SK-N-SH treated with all-trans-retinoic acid at 6 μM for 48 hours (cell line): ENCODE measurements at regions not wholly inside any gene's neighbourhood (a gene's known extent, or its start where the extent isn't known, plus 50 kb on each side); places are given as distances from the start of the nearest gene placed in this dataset.

Experiments used
- ATAC-seq: fragments of 200-7000 bp; cut with Tn5 transposase; 3 replicates; pipeline ENCODE4 v1.9.1; 2020; ENCODE audit warnings: mild to moderate bottlenecking, moderate library complexity
- ARNTL ChIP-seq: fragments of 450-650 bp; formaldehyde crosslinking; IDR thresholded peaks from 2 replicates; pipeline ENCODE4 v1.5.0; 2020; ENCODE audit warnings: low read depth, mild to moderate bottlenecking, moderate library complexity, borderline replicate concordance
- BACH2 ChIP-seq: fragments of 250-450 bp; sonication (Bioruptor Pico); IDR thresholded peaks from 2 replicates; pipeline ENCODE4 v1.9.0; 2021; ENCODE audit warnings: mild to moderate bottlenecking, borderline replicate concordance
- CREB5 ChIP-seq: fragments of 250-450 bp; sonication (Bioruptor Pico); IDR thresholded peaks from 2 replicates; pipeline ENCODE4 v1.5.1; 2020; ENCODE audit warnings: low read depth, mild to moderate bottlenecking, moderate library complexity
- CSRNP3 ChIP-seq: fragments of 250-450 bp; sonication (Bioruptor Pico); IDR thresholded peaks from 2 replicates; pipeline ENCODE4 v1.5.1; 2021; ENCODE audit warnings: mild to moderate bottlenecking, moderate library complexity
- GLIS3 ChIP-seq: fragments of 250-450 bp; sonication (Bioruptor Pico); IDR thresholded peaks from 2 replicates; pipeline ENCODE4 v1.5.0; 2020; ENCODE audit warnings: mild to moderate bottlenecking, moderate library complexity
- ISL1 ChIP-seq: fragments of 250-450 bp; sonication (Bioruptor Pico); IDR thresholded peaks from 2 replicates; pipeline ENCODE4 v2.1.2; 2022; ENCODE audit warnings: mild to moderate bottlenecking, moderate library complexity
- OSR1 ChIP-seq: fragments of 250-450 bp; sonication (Bioruptor Pico); IDR thresholded peaks from 2 replicates; pipeline ENCODE4 v1.8.0; 2022; ENCODE audit warnings: moderate library complexity, mild to moderate bottlenecking, inconsistent platforms
- PATZ1 ChIP-seq: fragments of 250-450 bp; sonication (Bioruptor Pico); IDR thresholded peaks from 2 replicates; pipeline ENCODE4 v1.8.0; 2020; ENCODE audit warnings: mild to moderate bottlenecking, moderate library complexity, borderline replicate concordance
- POU6F1 ChIP-seq: fragments of 250-450 bp; sonication (Bioruptor Pico); IDR thresholded peaks from 2 replicates; pipeline ENCODE4 v1.8.0; 2021; ENCODE audit warnings: low read depth, mild to moderate bottlenecking, moderate library complexity, borderline replicate concordance
- RARB ChIP-seq: fragments of 250-450 bp; sonication (Bioruptor Pico); IDR thresholded peaks from 2 replicates; pipeline ENCODE4 v1.8.0; 2021; ENCODE audit warnings: mild to moderate bottlenecking, moderate library complexity
- SNAI2 ChIP-seq: fragments of 250-450 bp; sonication (Bioruptor Pico); IDR thresholded peaks from 2 replicates; pipeline ENCODE4 v1.5.0; 2020; ENCODE audit warnings: mild to moderate bottlenecking, moderate library complexity
- TSHZ2 ChIP-seq: fragments of 250-450 bp; sonication (Bioruptor Pico); IDR thresholded peaks from 2 replicates; pipeline ENCODE4 v1.5.0; 2020; ENCODE audit warnings: mild to moderate bottlenecking, moderate library complexity
- ZC3H10 ChIP-seq: fragments of 250-450 bp; sonication (Bioruptor Pico); IDR thresholded peaks from 2 replicates; pipeline ENCODE4 v1.5.1; 2021; ENCODE audit warnings: mild to moderate bottlenecking, moderate library complexity
- ZFP3 ChIP-seq: fragments of 250-450 bp; sonication (Bioruptor Pico); IDR thresholded peaks from 2 replicates; pipeline ENCODE4 v1.5.0; 2020; ENCODE audit warnings: mild to moderate bottlenecking, moderate library complexity
- ZFP30 ChIP-seq: fragments of 450-650 bp; formaldehyde crosslinking; IDR thresholded peaks from 2 replicates; pipeline ENCODE4 v1.5.0; 2022; ENCODE audit warnings: mild to moderate bottlenecking, moderate library complexity
- ZNF565 ChIP-seq: fragments of 450-650 bp; formaldehyde crosslinking; conservative IDR thresholded peaks from 2 replicates; pipeline ENCODE4 v1.5.0; 2020; ENCODE audit warnings: low read depth, mild to moderate bottlenecking, moderate library complexity
- ZNF70 ChIP-seq: fragments of 450-650 bp; formaldehyde crosslinking; IDR thresholded peaks from 2 replicates; pipeline ENCODE4 v1.5.0; 2020; ENCODE audit warnings: mild to moderate bottlenecking, moderate library complexity

GRCh38 chr14:99029916-99030305 is 242.1 kb downstream of the BCL11B start:
- no peak for ATAC-seq
- TF ChIP-seq SNAI2 (no peak), ZC3H10 (CRISPR knock-in tag) (no peak), CREB5 (no peak), GLIS3 (no peak), TSHZ2 (no peak), PATZ1 (CRISPR knock-in tag) (no peak), ISL1 (CRISPR knock-in tag) (no peak), CSRNP3 (CRISPR knock-in tag) (no peak), ZFP3 (CRISPR knock-in tag) (no peak), ZFP30 (CRISPR knock-in tag) (no peak)

- no peak for TF ChIP-seq ARNTL
- no peak for TF ChIP-seq ISL1 (CRISPR knock-in tag)
- TF ChIP-seq, all 23 proteins: peak for 0
- ATAC-seq = no peak
These were observed 241.5 kb downstream of the BCL11B start for GRCh38 chr14:99030454-99030853.

GRCh38 chr14:99032759-99033158 is 239.2 kb downstream of the BCL11B start:
- no peak for ATAC-seq
- TF ChIP-seq OSR1 (CRISPR knock-in tag) (no peak), ZNF565 (no peak), ARNTL (no peak), ZFP3 (CRISPR knock-in tag) (no peak), ZNF70 (no peak), PATZ1 (CRISPR knock-in tag) (no peak), RARB (CRISPR knock-in tag) (no peak), BACH2 (CRISPR knock-in tag) (no peak), SNAI2 (no peak), CREB5 (no peak), ZC3H10 (CRISPR knock-in tag) (no peak), GLIS3 (no peak), POU6F1 (CRISPR knock-in tag) (no peak)
- TF ChIP-seq, all 23 proteins: peak for 0
